ENCODE measurements at regions not wholly inside any gene's neighbourhood (a gene's known extent, or its start where the extent isn't known, plus 50 kb on each side); places are given as distances from the start of the nearest gene placed in this dataset.

GRCh38 chr7:91550931-91551330 lies 286.7 kb downstream of the FZD1 start:
- TF ChIP-seq POLR2AphosphoS5 (IDR thresholded peaks at IDR 0.05) (no peak), POLR2A (IDR thresholded peaks at IDR 0.05) (no peak), EP300 (IDR thresholded peaks at IDR 0.05) (no peak)

Measured in gastroesophageal sphincter (tissue), 2 donors.